ENCODE measurements at regions not wholly inside any gene's neighbourhood (a gene's known extent, or its start where the extent isn't known, plus 50 kb on each side); places are given as distances from the start of the nearest gene placed in this dataset.
"Not testable (repeated sequence)": the region's sequence is repeated elsewhere in the genome, so short reads cannot be mapped to it uniquely, and the experiment has no call there.

- H3K4me3 ChIP-seq = no peak overlapping the region
- TF ChIP-seq CTCF (IDR thresholded peaks at IDR 0.05) (no peak), POLR2A (IDR thresholded peaks at IDR 0.05) (no peak), EP300 (IDR thresholded peaks at IDR 0.05) (no peak), POLR2AphosphoS5 (IDR thresholded peaks at IDR 0.05) (no peak)
- WGBS, 2 donors = 82 to 86% methylated on average over 3 of the region's 3 CpGs
- no peak for ATAC-seq (ENCODE audit: low FRiP score in 2 of 2)
- H3K27me3 ChIP-seq = no peaks in the 10 kb centered on the region
- H3K4me1 ChIP-seq = no peaks in the 10 kb centered on the region
- H3K27ac ChIP-seq = no peak overlapping the region
- H3K36me3 ChIP-seq = no peaks in the 10 kb centered on the region
- DNase-seq = no peak
- H3K9me3 ChIP-seq = no peaks in the 10 kb centered on the region
These were observed 138.6 kb upstream of the ARHGAP20 start for GRCh38 chr11:110850846-110851245.

- H3K27me3 ChIP-seq; H3K36me3 ChIP-seq; ATAC-seq (ENCODE audit: low FRiP score in 2 of 2); H3K4me3 ChIP-seq; H3K4me1 ChIP-seq; DNase-seq; H3K9me3 ChIP-seq; H3K27ac ChIP-seq: not testable (repeated sequence)
- WGBS, 2 donors = 94 to 100% methylated on average over 1 of the region's 1 CpG
These were observed 130.8 kb upstream of the ARHGAP20 start for GRCh38 chr11:110843053-110843452.

- no peak for ATAC-seq (ENCODE audit: low FRiP score in 2 of 2)
- H3K9me3 ChIP-seq = peaks cover 0 to 5% (median 0%) of the 10 kb centered on the region in 4 donors
- DNase-seq = no peak
- no peak overlapping the region for H3K27ac ChIP-seq
- 74 to 82% methylated on average over 2 of the region's 2 CpGs for WGBS, 2 donors
- no peaks in the 10 kb centered on the region for H3K27me3 ChIP-seq
- H3K4me3 ChIP-seq = no peak overlapping the region
- TF ChIP-seq CTCF (IDR thresholded peaks at IDR 0.05) = no peak
- TF ChIP-seq EP300 (IDR thresholded peaks at IDR 0.05) = no peak
- TF ChIP-seq POLR2A (IDR thresholded peaks at IDR 0.05) = no peak
- no peak for TF ChIP-seq POLR2AphosphoS5 (IDR thresholded peaks at IDR 0.05)
- no peaks in the 10 kb centered on the region for H3K36me3 ChIP-seq
- no peaks in the 10 kb centered on the region for H3K4me1 ChIP-seq
These were observed 126.6 kb upstream of the ARHGAP20 start for GRCh38 chr11:110838808-110839207.

- no peaks in the 10 kb centered on the region for H3K27me3 ChIP-seq
- no peaks in the 10 kb centered on the region for H3K36me3 ChIP-seq
- 48 to 50% methylated on average over 3 of the region's 3 CpGs for WGBS, 2 donors
- no peak for DNase-seq
- TF ChIP-seq EP300 (IDR thresholded peaks at IDR 0.05) (no peak), POLR2AphosphoS5 (IDR thresholded peaks at IDR 0.05) (no peak), CTCF (IDR thresholded peaks at IDR 0.05) (no peak), POLR2A (IDR thresholded peaks at IDR 0.05) (no peak)
- H3K9me3 ChIP-seq = no peaks in the 10 kb centered on the region
- H3K4me1 ChIP-seq = no peaks in the 10 kb centered on the region
- H3K4me3 ChIP-seq = no peak overlapping the region
- ATAC-seq (ENCODE audit: low FRiP score in 2 of 2) = no peak
- H3K27ac ChIP-seq = no peak overlapping the region
These were observed 125.4 kb upstream of the ARHGAP20 start for GRCh38 chr11:110837603-110838002.

GRCh38 chr11:110835106-110835505, 122.9 kb upstream of the ARHGAP20 start:
- Histone ChIP-seq H3K27me3 (no peaks in the 10 kb centered on the region), H3K36me3 (no peaks in the 10 kb centered on the region)

More at GRCh38 chr11:110835106-110835505, 122.9 kb upstream of the ARHGAP20 start:
- Histone ChIP-seq H3K27ac (no peak overlapping the region), H3K4me1 (no peaks in the 10 kb centered on the region), H3K4me3 (no peak overlapping the region), H3K9me3 (no peaks in the 10 kb centered on the region)
- no peak for ATAC-seq (ENCODE audit: low FRiP score in 2 of 2)
- no peak for TF ChIP-seq EP300 (IDR thresholded peaks at IDR 0.05)
- TF ChIP-seq POLR2A (IDR thresholded peaks at IDR 0.05) = no peak
- TF ChIP-seq POLR2AphosphoS5 (IDR thresholded peaks at IDR 0.05) = no peak
- no peak for TF ChIP-seq CTCF (IDR thresholded peaks at IDR 0.05)
- WGBS, 2 donors = 71 to 74% methylated on average over 8 of the region's 8 CpGs
- DNase-seq = no peak

All from upper lobe of left lung (tissue), 6 donors.